ENCODE measurements at regions not wholly inside any gene's neighbourhood (a gene's known extent, or its start where the extent isn't known, plus 50 kb on each side); places are given as distances from the start of the nearest gene placed in this dataset.

DNA sequence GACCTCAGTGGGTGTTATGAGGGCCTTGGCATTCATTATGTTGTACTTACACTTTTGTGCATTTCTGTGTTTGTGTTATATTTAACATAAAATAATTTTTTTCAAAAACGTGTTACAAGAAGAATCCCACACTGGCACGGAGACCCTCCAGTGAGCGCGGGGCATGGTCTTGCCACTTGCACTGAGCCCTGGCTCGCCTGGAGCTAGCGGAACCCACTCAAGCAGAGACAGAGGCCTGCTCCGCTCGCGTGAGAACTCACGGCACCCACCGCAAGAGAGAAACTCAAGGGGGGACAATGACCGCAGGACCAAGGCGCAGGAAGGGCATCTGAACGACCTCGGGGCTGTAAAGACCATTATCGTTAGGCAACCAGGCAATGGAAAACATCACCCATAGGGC is 248.0 kb upstream of the SOX11 start:
- Mint-ChIP-seq H3K4me1 (ENCODE audit: low read depth) (no peaks in the 10 kb centered on the region), H3K27ac (no peak overlapping the region), H3K4me3 (no peak overlapping the region), H3K36me3 (no peaks in the 10 kb centered on the region), H3K9me3 (ENCODE audit: low read depth) (peaks cover 6% of the 10 kb centered on the region), H3K27me3 (no peaks in the 10 kb centered on the region)

GRCh38 chr2:5444854-5445253 is 247.3 kb upstream of the SOX11 start:
- Mint-ChIP-seq H3K9me3 (ENCODE audit: low read depth) (peaks cover 6% of the 10 kb centered on the region), H3K27ac (no peak overlapping the region), H3K4me1 (ENCODE audit: low read depth) (no peaks in the 10 kb centered on the region), H3K27me3 (no peaks in the 10 kb centered on the region), H3K36me3 (no peaks in the 10 kb centered on the region), H3K4me3 (no peak overlapping the region)

DNA sequence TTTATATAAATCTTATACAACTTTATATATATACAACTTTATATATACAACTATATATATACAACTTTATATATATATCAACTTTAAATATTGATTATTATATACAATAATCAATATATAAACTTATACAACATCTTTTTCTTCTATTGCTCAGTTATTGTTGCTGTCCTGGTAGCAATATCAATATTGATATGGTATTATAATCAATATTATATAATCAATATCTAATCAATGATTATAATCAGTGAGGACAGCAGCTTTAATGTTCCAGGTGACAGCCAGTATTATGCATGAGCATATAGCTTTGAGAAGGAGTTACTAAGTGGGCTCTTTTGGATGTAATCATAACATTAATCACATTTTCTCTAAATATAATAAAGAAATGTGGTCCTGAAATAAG is 242.3 kb upstream of the SOX11 start:
- Mint-ChIP-seq H3K9me3 (ENCODE audit: low read depth) (peaks cover 4% of the 10 kb centered on the region), H3K27ac (no peak overlapping the region), H3K27me3 (no peaks in the 10 kb centered on the region), H3K36me3 (no peaks in the 10 kb centered on the region), H3K4me3 (no peak overlapping the region), H3K4me1 (ENCODE audit: low read depth) (no peaks in the 10 kb centered on the region)

- Mint-ChIP-seq H3K4me1 (ENCODE audit: low read depth) (no peaks in the 10 kb centered on the region), H3K4me3 (no peak overlapping the region), H3K36me3 (no peaks in the 10 kb centered on the region), H3K9me3 (ENCODE audit: low read depth) (no peaks in the 10 kb centered on the region), H3K27me3 (no peaks in the 10 kb centered on the region), H3K27ac (no peak overlapping the region)
Observed at GRCh38 chr2:5453220-5454050, 238.7 kb upstream of the SOX11 start.

- Mint-ChIP-seq H3K4me3 (no peak overlapping the region), H3K9me3 (ENCODE audit: low read depth) (no peaks in the 10 kb centered on the region), H3K4me1 (ENCODE audit: low read depth) (no peaks in the 10 kb centered on the region)
Observed at GRCh38 chr2:5454051-5454390, 238.2 kb upstream of the SOX11 start.

DNA sequence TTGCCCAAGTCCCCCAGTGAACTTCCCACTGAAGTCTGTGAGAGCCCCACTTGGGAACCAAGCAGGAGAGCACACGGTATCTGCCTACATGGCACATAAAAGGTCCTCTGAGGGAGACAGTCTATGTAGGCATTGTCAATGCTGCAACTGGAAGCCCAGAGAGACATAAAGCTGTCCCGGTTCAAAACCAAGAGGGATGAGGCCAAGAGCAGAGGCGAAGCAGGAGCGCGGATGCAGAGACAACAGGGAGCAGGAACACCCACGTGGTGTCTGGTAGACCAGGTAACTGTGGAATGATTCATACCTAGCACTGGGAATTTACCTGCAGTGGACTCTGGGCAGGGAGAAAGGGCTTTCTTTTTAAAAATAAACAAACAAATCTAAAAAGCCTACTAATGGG is 233.1 kb upstream of the SOX11 start:
- no peak overlapping the region for H3K27ac Mint-ChIP-seq
- H3K27me3 Mint-ChIP-seq = peaks cover 1% of the 10 kb centered on the region
- no peaks in the 10 kb centered on the region for H3K36me3 Mint-ChIP-seq
- no peaks in the 10 kb centered on the region for H3K9me3 Mint-ChIP-seq (ENCODE audit: low read depth)
- H3K4me3 Mint-ChIP-seq = no peak overlapping the region
- H3K4me1 Mint-ChIP-seq (ENCODE audit: low read depth) = no peaks in the 10 kb centered on the region

More at GRCh38 chr2:5454051-5454390, 238.2 kb upstream of the SOX11 start:
- no peaks in the 10 kb centered on the region for H3K36me3 Mint-ChIP-seq
- no peak overlapping the region for H3K27ac Mint-ChIP-seq
- H3K27me3 Mint-ChIP-seq = peaks cover 1% of the 10 kb centered on the region

- no peaks in the 10 kb centered on the region for H3K36me3 Mint-ChIP-seq
- H3K4me1 Mint-ChIP-seq (ENCODE audit: low read depth) = no peaks in the 10 kb centered on the region
- H3K4me3 Mint-ChIP-seq = no peak overlapping the region
- H3K27me3 Mint-ChIP-seq = no peaks in the 10 kb centered on the region
- no peak overlapping the region for H3K27ac Mint-ChIP-seq
- no peaks in the 10 kb centered on the region for H3K9me3 Mint-ChIP-seq (ENCODE audit: low read depth)
Observed at GRCh38 chr2:5464657-5465056, 227.5 kb upstream of the SOX11 start.

GRCh38 chr2:5465859-5466258 is 226.3 kb upstream of the SOX11 start:
- Mint-ChIP-seq H3K36me3 (no peaks in the 10 kb centered on the region), H3K4me3 (no peak overlapping the region), H3K9me3 (ENCODE audit: low read depth) (no peaks in the 10 kb centered on the region), H3K4me1 (ENCODE audit: low read depth) (no peaks in the 10 kb centered on the region), H3K27me3 (no peaks in the 10 kb centered on the region), H3K27ac (no peak overlapping the region)

GRCh38 chr2:5467178-5467905 is 224.8 kb upstream of the SOX11 start:
- no peaks in the 10 kb centered on the region for H3K9me3 Mint-ChIP-seq (ENCODE audit: low read depth)
- no peaks in the 10 kb centered on the region for H3K36me3 Mint-ChIP-seq
- H3K4me1 Mint-ChIP-seq (ENCODE audit: low read depth) = no peaks in the 10 kb centered on the region
- H3K27me3 Mint-ChIP-seq = no peaks in the 10 kb centered on the region
- H3K4me3 Mint-ChIP-seq = no peak overlapping the region
- H3K27ac Mint-ChIP-seq = no peak overlapping the region

DNA sequence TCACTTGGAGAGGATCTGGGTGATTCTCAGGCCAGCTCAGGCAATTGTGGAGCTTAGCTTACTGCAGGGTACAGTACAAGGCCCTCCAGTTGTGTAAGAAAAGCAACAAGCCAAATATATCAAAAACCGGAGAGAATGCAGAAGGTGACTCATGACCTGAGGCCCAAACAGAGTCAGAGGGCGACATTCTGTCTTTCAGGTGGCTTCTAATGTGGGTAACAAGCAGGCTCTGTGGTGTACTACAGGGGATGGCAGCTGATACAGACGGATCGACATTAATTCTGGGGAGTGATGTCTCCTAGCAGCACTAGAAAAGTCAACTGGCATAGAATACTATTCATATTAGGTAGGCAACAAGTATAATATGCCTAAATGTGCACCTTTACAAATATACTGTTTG is 219.5 kb upstream of the SOX11 start:
- H3K9me3 Mint-ChIP-seq (ENCODE audit: low read depth) = no peaks in the 10 kb centered on the region
- H3K27me3 Mint-ChIP-seq = peaks cover 2% of the 10 kb centered on the region
- H3K27ac Mint-ChIP-seq = no peak overlapping the region
- H3K4me3 Mint-ChIP-seq = no peak overlapping the region
- H3K36me3 Mint-ChIP-seq = no peaks in the 10 kb centered on the region
- H3K4me1 Mint-ChIP-seq (ENCODE audit: low read depth) = no peaks in the 10 kb centered on the region

GRCh38 chr2:5473635-5474034 is 218.5 kb upstream of the SOX11 start:
- Mint-ChIP-seq H3K4me1 (ENCODE audit: low read depth) (no peaks in the 10 kb centered on the region), H3K27me3 (peaks cover 2% of the 10 kb centered on the region), H3K27ac (no peak overlapping the region), H3K4me3 (no peak overlapping the region), H3K36me3 (no peaks in the 10 kb centered on the region), H3K9me3 (ENCODE audit: low read depth) (no peaks in the 10 kb centered on the region)

- peaks cover 2% of the 10 kb centered on the region for H3K27me3 Mint-ChIP-seq
- H3K9me3 Mint-ChIP-seq (ENCODE audit: low read depth) = no peaks in the 10 kb centered on the region
- H3K4me3 Mint-ChIP-seq = no peak overlapping the region
- H3K36me3 Mint-ChIP-seq = no peaks in the 10 kb centered on the region
- H3K4me1 Mint-ChIP-seq (ENCODE audit: low read depth) = no peaks in the 10 kb centered on the region
- no peak overlapping the region for H3K27ac Mint-ChIP-seq
Observed at GRCh38 chr2:5474716-5475115, 217.5 kb upstream of the SOX11 start.

- Mint-ChIP-seq H3K27me3 (peaks cover 11% of the 10 kb centered on the region), H3K27ac (no peak overlapping the region), H3K4me1 (ENCODE audit: low read depth) (no peaks in the 10 kb centered on the region), H3K4me3 (no peak overlapping the region), H3K9me3 (ENCODE audit: low read depth) (no peaks in the 10 kb centered on the region), H3K36me3 (no peaks in the 10 kb centered on the region)
Observed at GRCh38 chr2:5479265-5479928, 212.8 kb upstream of the SOX11 start.

DNA sequence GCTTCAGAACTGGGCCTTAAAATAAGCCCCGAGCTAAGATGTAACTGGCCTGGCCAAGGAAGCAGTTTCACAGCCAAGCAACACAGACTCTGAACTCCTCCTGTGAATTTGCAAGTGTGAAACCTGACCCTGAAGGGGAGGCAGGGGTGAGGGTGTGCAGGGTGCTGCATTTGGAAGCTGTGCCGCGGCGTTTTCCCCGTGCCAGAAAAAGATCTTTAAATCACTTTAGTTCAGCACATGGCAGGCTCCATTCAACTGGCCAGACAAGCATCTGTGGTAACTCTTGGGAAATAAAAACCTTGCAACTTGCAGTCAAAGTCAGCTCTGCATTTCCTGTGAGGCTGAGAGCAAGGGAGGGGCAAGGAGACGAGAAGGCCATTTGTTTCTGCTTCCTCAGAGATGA is 209.3 kb upstream of the SOX11 start:
- Mint-ChIP-seq H3K36me3 (no peaks in the 10 kb centered on the region), H3K4me3 (no peak overlapping the region), H3K9me3 (ENCODE audit: low read depth) (no peaks in the 10 kb centered on the region), H3K27me3 (peaks cover 8% of the 10 kb centered on the region), H3K4me1 (ENCODE audit: low read depth) (no peaks in the 10 kb centered on the region), H3K27ac (no peak overlapping the region)

GRCh38 chr2:5484868-5485267 is 207.3 kb upstream of the SOX11 start:
- peaks cover 8% of the 10 kb centered on the region for H3K27me3 Mint-ChIP-seq
- H3K36me3 Mint-ChIP-seq = no peaks in the 10 kb centered on the region
- H3K4me3 Mint-ChIP-seq = no peak overlapping the region
- no peak overlapping the region for H3K27ac Mint-ChIP-seq
- no peaks in the 10 kb centered on the region for H3K9me3 Mint-ChIP-seq (ENCODE audit: low read depth)
- H3K4me1 Mint-ChIP-seq (ENCODE audit: low read depth) = no peaks in the 10 kb centered on the region

All from activated naive CD8-positive, alpha-beta T cell (primary cell).